Left renal pelvis (tissue), 4 donors: ENCODE measurements at regions not wholly inside any gene's neighbourhood (a gene's known extent, or its start where the extent isn't known, plus 50 kb on each side); places are given as distances from the start of the nearest gene placed in this dataset.

Source experiments
- DNase-seq, 4 donors: peaks; one replicate each; pipeline ENCODE4 v3.0.0-alpha.2; 2013; ENCODE audit warnings: low read depth in 4 of 4, low spot score in 3 of 4

DNA sequence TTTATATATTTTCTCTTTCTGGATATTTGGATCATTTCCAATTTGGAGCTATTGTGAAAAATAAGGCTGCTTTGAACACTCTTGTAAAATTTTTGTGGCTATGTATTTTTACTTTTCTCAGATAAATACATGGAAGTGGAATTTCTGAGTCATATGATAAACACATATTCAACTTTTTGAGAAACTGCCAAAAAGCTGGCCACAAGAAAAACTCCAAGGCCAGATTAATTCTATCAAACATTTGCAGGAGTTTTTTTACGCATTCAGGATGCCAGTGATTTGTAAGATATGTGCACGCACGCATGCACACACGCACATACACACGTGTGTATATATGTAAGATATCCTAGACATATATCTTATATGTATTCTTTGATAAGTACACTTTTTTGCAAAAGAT lies 477.5 kb upstream of the SPHKAP start:
- no peak for DNase-seq

DNA sequence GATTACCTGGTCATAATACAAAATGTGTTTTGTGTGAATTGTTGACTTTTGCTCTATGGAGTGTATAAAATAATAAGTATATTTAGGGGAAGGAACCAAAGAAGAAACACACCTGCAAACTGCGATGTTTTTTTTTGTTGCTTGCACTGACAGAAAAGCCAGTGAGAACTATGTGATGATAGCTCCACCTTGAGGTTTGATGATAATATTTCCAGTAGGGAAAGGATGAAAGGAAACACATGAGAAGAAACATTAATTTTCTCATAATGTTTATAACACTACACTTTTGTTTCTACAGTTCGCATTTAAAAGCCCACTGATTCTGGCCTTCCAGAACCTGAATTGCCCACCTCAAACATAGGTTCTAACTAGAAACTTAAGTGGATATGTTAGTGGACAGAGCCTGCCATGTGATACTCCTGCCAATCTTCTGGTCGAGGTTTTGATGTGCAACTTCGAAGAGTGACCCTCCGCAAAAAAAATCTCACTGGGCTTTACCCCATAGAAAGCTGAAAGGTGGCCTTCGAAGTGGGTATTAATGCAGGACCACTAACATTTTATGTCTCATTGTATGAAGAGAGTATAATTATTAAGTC lies 476.4 kb upstream of the SPHKAP start:
- DNase-seq, result peak in 1 of 4 donors; percentile 2

DNA sequence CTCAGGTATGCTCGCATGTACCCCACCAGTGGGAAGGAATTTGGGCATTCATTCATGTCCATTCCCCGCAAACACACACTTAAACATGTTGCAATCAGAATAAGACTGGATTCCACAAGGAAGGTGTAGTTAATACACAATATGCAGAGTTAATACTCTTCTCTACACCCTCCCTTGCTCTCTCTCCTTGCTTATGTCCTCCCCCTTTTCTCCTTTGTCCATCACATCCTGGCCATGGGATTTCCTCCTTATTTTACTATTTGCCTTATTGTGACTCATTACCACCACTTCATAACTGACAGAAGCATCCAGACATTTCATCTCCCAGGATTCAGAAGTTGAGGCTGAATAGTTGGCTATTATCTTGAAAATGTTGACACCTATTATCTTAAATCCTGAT lies 473.8 kb upstream of the SPHKAP start:
- DNase-seq, result no peak

DNA sequence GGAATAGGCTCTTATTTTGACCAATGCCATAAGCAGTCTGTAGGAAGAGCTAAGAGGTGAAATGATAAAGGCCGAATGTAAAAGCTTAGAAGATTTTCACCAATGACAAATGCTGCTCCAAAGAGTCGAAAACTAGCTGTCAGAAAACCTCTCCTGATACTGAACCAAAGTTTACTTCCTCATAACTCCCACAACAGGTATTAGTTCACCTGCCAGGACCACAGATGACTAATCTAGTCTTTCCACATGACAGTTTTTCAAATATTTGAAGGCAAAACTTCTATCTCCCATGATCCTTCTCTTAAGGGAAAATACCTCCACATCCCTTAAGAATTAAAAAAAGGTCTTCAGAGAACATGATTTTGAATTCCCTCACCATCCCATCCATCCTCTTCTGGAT lies 473.2 kb upstream of the SPHKAP start:
- no peak for DNase-seq

DNA sequence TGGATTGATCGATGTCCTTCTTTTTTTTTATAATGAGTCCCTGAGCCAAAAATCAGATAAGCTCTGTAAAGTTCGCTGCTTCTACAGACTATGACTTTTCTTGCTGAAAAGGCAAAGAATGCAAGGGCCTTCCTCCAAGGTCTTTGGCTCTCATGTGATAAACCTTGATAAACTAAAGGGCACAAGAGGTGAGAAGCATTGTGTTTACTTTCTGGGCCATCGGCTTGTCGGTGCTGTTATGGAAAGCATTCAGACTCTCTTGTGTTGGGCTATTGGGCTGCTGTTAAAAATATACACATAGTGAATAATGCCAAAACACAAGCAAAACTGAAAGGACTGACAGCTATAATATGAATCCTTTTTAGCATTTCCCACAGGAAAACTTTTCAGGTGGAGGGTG lies 472.4 kb upstream of the SPHKAP start:
- no peak for DNase-seq

DNA sequence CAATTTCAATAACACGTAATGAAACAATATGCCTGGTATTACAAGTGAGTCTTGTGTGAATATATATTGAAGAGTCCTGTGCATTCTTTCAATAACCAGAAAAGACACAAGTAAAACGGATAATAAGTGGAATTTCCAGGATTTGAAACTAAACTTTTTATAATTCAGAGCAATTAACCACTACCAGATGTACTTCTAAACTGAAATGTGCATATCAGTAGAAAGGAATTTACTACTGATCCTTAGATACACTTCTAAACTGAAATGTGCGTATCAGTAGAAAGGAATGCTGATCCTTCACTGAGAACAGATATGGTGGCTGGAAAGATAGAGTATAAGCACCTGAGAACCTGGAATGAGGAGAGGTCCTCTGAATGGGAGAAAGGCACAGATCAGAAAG lies 470.9 kb upstream of the SPHKAP start:
- DNase-seq, result no peak

DNA sequence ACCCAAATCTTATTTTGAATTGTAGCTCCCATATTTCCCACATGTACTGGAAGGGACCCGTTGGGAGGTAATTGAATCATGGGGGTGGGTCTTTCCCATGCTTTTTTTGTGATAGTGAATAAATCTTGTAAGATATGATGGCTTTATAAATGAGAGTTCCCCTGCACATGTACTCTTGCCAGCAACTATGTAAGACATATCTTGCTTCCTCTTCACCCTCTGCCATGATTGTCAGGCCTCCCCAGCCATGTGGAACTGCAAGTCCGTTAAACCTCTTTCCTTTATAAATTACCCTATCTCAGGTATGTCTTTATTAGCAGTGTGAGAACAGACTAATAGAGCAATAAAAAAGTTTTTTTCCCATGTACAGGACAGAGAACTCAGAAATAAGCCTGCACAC lies 468.4 kb upstream of the SPHKAP start:
- no peak for DNase-seq

DNA sequence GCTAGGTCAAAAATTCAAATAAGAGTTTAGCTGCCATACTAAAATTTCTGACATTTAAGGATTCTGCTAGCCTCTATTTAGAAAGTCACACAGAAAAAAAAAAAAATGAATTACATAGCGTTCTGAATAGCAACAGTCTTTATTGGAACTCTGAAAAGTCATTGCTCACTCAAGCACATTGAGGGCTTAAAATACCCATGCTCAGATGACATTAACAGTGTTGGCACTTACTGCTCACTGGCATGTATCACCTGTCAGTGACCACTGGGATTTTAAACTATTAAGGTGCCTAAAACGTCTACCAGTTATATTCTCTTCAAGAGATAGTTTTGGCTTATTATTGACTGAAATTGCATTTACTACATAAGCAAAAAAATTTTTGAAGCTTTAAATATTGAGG lies 468.0 kb upstream of the SPHKAP start:
- no peak for DNase-seq

DNA sequence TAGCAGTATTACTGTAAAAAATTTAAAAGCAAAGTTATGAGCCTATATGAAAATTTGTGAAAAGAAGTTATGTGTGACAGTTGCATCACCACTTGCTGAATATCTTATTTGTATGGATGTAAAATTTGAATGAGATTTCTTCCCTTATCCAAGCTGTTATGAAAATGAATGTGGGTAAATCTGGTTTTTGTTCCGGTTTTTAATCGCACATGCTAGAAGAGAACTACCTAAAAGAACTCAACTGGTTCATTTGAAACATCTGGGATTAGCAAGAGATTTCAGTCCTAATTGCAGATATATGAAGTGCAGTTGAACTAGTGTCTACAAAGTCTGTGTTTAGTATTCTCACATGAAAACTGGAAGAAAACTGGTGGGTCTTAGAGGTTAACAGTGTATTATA lies 467.1 kb upstream of the SPHKAP start:
- no peak for DNase-seq

DNA sequence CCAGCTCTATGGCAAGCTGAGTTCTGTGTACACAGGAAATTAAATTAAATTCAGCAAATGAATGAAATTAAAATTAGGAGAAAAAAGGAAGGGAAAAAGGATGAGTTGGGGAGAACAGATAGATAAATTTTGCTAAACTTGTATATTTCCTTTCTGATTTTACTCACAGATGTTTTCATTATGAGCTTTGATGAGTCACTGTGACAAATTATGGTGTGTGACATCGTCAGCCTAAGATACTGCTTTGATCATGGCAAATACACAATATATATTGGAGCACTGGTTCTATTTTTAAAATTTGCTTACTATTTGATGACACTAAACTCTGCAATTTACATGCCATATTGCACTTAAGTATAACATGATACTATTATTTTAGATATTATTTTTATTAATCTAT lies 464.6 kb upstream of the SPHKAP start:
- DNase-seq, result no peak

DNA sequence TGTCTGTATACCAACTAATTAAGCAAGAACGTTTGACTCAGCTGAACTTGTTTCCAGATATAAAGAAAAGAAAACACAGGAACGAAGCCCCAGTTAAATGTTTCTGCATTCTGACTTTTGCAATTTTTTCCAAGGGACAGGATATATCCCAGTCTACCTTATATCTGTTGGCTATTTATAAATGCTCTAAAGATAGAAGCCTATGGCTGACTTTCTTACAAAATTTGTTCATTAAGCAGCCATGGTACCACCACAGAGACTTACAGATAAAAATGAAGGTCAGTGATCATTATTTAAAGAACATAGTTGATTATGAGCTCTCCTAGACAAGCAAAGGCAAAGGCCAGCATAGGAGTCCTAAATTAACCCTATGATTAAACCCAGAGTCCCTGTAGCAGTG lies 462.7 kb upstream of the SPHKAP start:
- DNase-seq, result no peak

DNA sequence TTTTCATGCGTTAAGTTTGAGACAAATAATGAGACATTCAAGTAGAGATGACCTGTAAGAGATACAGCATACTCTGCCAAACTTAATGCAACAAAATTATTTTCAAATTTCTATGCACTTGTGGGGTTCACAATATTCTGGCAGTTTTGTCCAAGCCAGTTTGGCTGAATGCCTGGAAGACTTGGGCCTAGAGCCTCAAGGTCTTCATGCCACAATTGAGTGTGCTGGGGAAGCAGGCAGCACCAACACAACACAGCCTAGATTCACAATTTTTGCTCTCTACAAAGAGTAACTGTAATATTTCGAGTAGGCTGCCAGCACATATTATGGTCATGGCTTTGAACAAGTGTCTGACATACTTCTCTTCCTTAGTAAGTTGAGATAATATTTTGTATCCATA lies 461.4 kb upstream of the SPHKAP start:
- DNase-seq, result no peak

DNA sequence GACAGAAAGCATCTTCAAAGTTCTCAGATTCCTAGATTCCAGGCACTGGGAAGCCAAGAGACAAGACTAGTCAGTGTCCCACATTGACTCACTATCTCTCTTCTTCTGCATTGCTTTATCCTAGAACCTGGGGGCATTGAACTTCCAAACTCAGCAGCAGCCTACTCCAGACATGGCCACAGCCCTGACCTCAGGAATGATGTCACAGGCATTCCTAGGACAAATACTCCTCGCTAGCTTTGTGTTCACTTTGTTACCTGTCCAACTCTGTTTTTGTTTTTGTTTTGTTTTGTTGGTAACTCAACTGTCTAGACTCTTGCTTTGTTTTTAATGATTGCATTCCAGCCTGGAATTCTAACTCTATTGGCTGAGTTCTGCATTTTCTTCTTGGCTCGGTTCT lies 449.3 kb upstream of the SPHKAP start:
- no peak for DNase-seq

DNA sequence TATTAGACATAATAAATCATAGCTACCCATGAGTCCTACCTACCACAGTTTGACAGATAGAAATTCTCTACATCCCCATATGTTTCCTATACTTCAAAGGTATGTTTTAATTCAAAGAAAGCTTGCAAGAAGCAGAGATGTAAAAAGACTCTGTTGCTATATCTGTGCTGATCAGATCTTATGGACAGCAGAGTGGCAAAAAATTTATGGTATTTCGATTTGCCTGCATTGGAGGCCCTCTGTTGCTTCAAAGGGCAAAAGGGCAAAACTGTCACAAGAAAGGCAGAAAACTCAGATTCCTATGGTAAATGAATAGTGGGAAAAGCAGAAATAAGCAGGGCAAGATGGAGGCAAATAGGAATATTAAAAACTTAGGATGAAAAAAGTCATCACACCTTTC lies 447.8 kb upstream of the SPHKAP start:
- no peak for DNase-seq

DNA sequence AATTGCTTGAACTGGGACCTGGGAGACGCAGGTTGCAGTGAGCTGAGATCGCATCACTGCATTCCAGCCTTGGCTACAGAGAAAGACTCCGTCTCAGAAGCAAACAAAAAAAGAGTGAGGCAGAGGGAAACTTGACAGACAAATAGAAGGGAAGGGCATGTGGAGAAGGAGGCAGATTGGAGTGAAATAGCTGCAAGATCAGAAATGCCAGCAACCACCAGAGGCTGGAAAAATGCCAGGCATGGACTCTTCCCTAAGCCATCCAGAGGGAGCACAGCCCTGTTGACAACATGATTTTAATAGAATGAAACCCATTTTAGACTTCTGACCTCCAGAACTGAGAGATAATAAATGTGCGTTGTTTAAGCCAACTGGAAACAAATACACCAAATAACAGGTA lies 447.2 kb upstream of the SPHKAP start:
- no peak for DNase-seq

DNA sequence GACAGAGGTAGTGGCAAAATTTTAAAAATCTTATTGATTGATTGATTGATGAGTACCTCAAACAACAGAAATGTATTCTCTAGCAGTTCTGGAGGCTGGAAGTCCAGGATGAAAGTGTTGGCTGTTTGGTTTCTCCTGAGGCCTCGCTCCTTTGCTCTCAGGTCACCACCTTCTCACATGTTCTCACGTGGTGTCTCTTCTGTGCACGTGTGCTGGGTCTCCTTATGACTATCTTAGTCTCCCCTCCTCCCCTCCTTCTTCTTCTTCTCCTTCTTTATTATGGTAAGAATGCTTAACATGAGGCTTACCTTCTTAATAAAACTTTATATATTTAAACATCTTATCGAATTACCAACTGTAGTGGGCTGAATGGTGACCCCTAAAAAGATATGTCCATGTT lies 446.0 kb upstream of the SPHKAP start:
- no peak for DNase-seq

DNA sequence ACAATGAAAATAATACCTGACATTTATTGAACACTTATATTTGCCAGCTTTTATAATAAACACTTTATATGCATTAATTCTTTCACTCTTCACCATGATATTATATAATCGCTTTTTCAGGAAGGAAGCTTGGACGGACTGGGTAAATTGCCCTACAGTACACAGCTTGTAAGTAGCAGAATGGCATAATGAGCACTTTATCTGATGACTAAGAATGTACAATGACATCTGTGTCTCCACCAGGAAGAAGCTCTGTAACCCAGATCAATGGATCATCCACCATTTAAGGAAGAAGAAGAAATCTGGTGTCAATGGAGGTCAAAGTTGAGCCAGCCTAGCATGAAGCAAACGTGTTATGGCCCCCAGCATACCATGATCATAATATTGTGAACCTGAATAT lies 444.0 kb upstream of the SPHKAP start:
- DNase-seq, result no peak

DNA sequence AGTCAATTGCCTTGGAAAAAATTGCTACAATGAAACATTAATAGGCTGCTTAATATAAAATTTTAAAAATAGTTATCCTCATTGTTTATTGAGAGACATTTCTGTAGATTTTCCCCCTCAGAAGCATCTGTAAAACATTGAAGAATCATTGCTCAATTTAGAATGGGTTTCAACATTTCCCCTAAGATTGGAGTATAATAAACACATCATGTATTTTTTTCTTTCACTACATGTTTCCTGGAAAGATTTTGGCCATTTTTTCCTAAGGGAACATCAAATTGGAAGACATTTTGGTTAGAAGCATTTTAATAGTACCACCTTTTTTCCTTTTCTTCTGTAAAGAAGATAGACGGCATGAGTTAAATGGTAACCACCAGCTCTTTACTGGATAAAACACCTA lies 443.2 kb upstream of the SPHKAP start:
- DNase-seq, result no peak

DNA sequence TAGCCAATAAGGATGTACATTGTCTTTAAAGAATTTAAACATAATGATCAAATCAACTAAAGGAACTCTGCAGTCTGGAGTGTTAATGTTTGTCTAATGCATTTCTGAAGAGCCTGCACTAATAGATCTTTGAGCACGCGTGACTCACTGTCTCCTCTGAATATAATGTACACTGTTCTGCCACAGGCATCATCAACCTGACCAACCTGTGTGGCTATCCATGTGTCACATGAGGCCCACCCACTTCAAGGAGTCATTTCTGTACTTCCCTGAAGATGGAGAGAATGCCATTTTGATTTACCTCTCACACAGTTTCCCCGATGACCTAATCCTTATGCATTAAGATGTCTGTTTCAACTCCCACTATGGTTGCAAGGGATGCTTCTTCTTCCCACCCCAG lies 434.0 kb upstream of the SPHKAP start:
- DNase-seq, result no peak

DNA sequence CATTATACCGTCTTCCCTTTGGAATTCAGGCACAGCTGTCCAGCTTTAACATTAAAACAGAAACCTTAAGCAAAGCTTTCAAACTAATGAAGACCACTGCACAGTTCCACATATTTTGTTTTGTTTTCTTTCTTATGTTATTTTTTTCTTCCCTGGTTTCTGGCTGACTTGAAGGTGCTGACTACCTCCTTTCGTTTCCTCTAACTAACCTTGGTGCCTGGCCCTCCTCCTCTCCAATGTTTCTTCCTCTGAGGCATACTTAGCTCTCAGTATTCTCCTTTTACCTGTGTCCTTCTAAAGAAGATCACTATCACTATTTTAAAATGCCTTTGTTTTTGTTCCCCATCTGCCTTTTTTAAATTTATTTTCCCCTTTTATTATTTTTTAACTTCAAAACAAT lies 433.3 kb upstream of the SPHKAP start:
- DNase-seq, result no peak

DNA sequence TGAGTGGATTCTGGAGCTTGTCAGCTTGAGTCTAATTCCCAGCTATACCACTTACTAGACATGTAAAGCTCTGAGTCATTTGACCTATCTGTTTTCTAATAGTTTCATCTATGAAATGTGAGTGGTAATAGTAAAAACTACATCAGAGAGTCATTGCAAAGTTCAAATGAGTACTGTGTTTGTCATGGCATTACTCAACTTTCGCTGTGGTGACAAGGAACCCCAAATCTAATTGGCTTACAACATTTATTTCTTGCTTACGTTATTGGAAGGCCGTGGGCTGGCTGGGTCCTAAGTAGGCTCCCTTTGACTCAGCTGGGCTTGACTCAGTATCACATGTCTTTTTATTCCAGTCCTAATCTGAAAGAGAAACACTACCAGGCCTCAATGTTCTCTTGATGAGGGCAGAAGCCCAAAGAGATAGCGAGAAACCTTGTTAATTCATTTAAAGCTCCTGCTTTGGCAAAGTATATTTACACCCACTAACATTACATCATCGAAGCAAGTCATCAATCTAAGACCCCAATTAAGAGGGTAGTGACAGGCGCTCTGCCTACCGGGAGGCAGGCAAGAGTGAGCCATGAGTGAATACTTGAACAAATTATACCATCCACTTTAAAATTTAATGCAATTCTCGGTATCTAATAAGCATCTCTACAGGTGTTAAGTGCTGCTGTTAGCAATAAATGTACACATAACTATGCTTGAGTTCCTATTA lies 431.8 kb upstream of the SPHKAP start:
- DNase-seq, result no peak

DNA sequence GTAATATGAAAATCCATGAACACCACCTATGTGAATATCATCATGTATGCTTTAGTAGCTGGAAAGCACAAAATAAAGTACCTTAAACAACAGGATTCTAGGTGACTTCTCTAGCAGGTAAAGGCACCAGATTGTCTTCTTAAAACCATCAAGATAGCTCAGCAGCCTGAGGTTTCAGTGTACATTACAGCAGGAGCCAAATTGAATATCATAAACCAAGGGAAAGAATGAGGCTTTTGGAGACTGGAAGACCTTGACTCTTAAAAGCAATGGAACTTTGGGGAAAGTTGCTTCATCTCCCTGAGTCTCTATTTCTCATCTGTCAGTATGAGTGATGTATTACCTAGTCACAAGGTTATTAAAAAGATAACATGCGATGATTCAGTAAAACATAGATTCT lies 429.7 kb upstream of the SPHKAP start:
- DNase-seq, result no peak

DNA sequence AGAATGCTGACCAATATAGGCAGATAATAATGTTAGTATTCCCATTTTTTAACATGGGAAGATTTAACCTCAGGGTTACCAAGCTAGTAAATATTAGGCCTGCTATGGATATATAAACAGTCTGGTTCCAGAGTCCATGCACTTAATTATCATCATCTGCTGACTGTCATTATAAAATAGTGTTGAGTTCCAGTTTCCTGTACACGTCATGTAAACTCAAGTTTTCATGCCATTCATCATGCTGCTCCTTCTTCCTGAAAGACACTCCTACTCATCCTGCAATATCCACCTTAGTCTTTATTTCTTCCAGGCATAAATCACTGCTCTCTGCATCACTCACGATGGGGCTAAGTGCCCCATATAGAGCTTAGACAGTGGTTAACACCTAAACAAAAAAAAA lies 420.8 kb upstream of the SPHKAP start:
- no peak for DNase-seq
